K562 (cell line): ENCODE measurements at regions not wholly inside any gene's neighbourhood (a gene's known extent, or its start where the extent isn't known, plus 50 kb on each side); places are given as distances from the start of the nearest gene placed in this dataset.

Experiments
- NFXL1 ChIP-seq: fragments of 450-650 bp; formaldehyde crosslinking; IDR thresholded peaks from 2 replicates; pipeline ENCODE4 v1.4.0; 2021; ENCODE audit warnings: mild to moderate bottlenecking
- TF ChIP-seq, protein P1 (sequence below), 2 experiments: fragments of 450-650 bp in 1 of 2; sonication (generic) in 1 of 2; formaldehyde crosslinking in 1 of 2; IDR thresholded peaks; 2 replicates each; pipeline versions ENCODE4 v1.7.1 to v1.9.0; 2016 to 2022; ENCODE audit warnings: inconsistent platforms in 1 of 2, mild to moderate bottlenecking in 1 of 2, missing genetic modification reagents in 1 of 2
- TF ChIP-seq, protein P2 (sequence below): fragments of 250-450 bp; sonication (Bioruptor Pico); IDR thresholded peaks from 2 replicates; pipeline ENCODE4 v1.9.0; 2021; ENCODE audit warnings: mild to moderate bottlenecking, inconsistent platforms

DNA sequence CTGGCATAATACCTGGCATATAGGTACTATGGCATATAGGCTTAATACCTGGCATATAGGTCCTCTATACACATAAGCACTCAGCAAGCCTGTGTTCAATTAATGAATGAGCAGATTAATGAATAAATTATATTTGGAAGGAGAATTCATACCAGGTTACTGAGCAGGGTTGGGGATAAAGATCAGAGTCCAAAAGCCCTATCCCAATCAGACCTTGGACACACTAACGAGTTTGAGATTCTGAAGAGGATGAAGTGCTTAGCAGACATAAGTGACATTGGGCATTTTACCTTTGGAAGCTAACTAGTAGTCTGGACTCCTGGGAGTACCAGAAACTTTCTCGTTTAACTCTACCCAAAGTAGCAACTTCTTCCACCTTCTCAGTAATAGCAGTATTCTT, 63.3 kb upstream of the ARHGAP29 start (continued):
- TF ChIP-seq, protein P1, sequence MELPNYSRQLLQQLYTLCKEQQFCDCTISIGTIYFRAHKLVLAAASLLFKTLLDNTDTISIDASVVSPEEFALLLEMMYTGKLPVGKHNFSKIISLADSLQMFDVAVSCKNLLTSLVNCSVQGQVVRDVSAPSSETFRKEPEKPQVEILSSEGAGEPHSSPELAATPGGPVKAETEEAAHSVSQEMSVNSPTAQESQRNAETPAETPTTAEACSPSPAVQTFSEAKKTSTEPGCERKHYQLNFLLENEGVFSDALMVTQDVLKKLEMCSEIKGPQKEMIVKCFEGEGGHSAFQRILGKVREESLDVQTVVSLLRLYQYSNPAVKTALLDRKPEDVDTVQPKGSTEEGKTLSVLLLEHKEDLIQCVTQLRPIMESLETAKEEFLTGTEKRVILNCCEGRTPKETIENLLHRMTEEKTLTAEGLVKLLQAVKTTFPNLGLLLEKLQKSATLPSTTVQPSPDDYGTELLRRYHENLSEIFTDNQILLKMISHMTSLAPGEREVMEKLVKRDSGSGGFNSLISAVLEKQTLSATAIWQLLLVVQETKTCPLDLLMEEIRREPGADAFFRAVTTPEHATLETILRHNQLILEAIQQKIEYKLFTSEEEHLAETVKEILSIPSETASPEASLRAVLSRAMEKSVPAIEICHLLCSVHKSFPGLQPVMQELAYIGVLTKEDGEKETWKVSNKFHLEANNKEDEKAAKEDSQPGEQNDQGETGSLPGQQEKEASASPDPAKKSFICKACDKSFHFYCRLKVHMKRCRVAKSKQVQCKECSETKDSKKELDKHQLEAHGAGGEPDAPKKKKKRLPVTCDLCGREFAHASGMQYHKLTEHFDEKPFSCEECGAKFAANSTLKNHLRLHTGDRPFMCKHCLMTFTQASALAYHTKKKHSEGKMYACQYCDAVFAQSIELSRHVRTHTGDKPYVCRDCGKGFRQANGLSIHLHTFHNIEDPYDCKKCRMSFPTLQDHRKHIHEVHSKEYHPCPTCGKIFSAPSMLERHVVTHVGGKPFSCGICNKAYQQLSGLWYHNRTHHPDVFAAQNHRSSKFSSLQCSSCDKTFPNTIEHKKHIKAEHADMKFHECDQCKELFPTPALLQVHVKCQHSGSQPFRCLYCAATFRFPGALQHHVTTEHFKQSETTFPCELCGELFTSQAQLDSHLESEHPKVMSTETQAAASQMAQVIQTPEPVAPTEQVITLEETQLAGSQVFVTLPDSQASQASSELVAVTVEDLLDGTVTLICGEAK (IDR thresholded peaks at IDR 0.05) = no peak
- TF ChIP-seq, protein P1 (CRISPR knock-in tag; IDR thresholded peaks at IDR 0.05) = no peak
- no peak for TF ChIP-seq NFXL1
- TF ChIP-seq, protein P2, sequence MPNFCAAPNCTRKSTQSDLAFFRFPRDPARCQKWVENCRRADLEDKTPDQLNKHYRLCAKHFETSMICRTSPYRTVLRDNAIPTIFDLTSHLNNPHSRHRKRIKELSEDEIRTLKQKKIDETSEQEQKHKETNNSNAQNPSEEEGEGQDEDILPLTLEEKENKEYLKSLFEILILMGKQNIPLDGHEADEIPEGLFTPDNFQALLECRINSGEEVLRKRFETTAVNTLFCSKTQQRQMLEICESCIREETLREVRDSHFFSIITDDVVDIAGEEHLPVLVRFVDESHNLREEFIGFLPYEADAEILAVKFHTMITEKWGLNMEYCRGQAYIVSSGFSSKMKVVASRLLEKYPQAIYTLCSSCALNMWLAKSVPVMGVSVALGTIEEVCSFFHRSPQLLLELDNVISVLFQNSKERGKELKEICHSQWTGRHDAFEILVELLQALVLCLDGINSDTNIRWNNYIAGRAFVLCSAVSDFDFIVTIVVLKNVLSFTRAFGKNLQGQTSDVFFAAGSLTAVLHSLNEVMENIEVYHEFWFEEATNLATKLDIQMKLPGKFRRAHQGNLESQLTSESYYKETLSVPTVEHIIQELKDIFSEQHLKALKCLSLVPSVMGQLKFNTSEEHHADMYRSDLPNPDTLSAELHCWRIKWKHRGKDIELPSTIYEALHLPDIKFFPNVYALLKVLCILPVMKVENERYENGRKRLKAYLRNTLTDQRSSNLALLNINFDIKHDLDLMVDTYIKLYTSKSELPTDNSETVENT = no peak
